CD14-positive monocyte (primary cell): ENCODE measurements at regions not wholly inside any gene's neighbourhood (a gene's known extent, or its start where the extent isn't known, plus 50 kb on each side); places are given as distances from the start of the nearest gene placed in this dataset.

ENCODE experiments used
- DNase-seq, 3 donors: peaks; one replicate each; pipeline ENCODE4 v3.0.0-alpha.2; 2011 to 2022
- H2AFZ ChIP-seq: 2 replicates; pipeline ENCODE4 v1.6.0; 2012; ENCODE audit warnings: mild to moderate bottlenecking, low read depth, low read length, inconsistent platforms; ENCODE audit not compliant: insufficient read depth, poor library complexity, severe bottlenecking
- H3K27ac ChIP-seq, 2 donors: 1 replicate in 1 of 2; 2 replicates in 1 of 2; pipeline ENCODE4 v1.5.1; 2012 to 2013; ENCODE audit warnings: low read length in 2 of 2, control low read depth in 1 of 2, inconsistent platforms in 1 of 2, low read depth in 1 of 2, mild to moderate bottlenecking in 1 of 2
- H3K27me3 ChIP-seq, 2 donors: one replicate each; pipeline versions ENCODE4 v1.6.0 to v1.6.1; 2011 to 2013; ENCODE audit warnings: low read length in 2 of 2; ENCODE audit not compliant: control insufficient read depth in 2 of 2, insufficient read depth in 2 of 2
- H3K36me3 ChIP-seq, 2 donors: replicated peaks in 1 of 2; 1 replicate in 1 of 2; 2 replicates in 1 of 2; pipeline versions ENCODE4 v1.5.1 to v1.6.1; 2012 to 2013; ENCODE audit warnings: low read length in 2 of 2, control low read depth in 1 of 2, inconsistent platforms in 1 of 2, mild to moderate bottlenecking in 1 of 2; ENCODE audit not compliant: insufficient read depth in 2 of 2, control insufficient read depth in 1 of 2
- H3K4me1 ChIP-seq, 2 donors: 1 replicate in 1 of 2; 2 replicates in 1 of 2; pipeline versions ENCODE4 v1.5.1 to v1.6.1; 2012 to 2013; ENCODE audit warnings: low read length in 2 of 2, control low read depth in 1 of 2, inconsistent platforms in 1 of 2, mild to moderate bottlenecking in 1 of 2, moderate library complexity in 1 of 2; ENCODE audit not compliant: insufficient read depth in 2 of 2, control insufficient read depth in 1 of 2
- H3K4me2 ChIP-seq: replicated peaks from 2 replicates; pipeline ENCODE3; 2012; ENCODE audit warnings: low read length, moderate library complexity, mild to moderate bottlenecking; ENCODE audit not compliant: poor library complexity, severe bottlenecking; ENCODE audit errors: extremely low read depth
- H3K4me3 ChIP-seq, 3 experiments: fragments of 200-600 bp in 1 of 3; sonication (generic) in 1 of 3; replicated peaks in 1 of 3; 1 replicate in 2 of 3; 2 replicates in 1 of 3; pipeline ENCODE4 v1.5.1; 2011 to 2013; ENCODE audit warnings: low read length in 3 of 3, mild to moderate bottlenecking in 3 of 3, control low read depth in 2 of 3, low read depth in 2 of 3, inconsistent platforms in 1 of 3, moderate library complexity in 1 of 3
- H3K79me2 ChIP-seq: 2 replicates; pipeline ENCODE4 v1.6.0; 2012; ENCODE audit warnings: mild to moderate bottlenecking, control low read depth, inconsistent platforms, low read length, moderate library complexity; ENCODE audit not compliant: insufficient read depth
- H3K9ac ChIP-seq: 2 replicates; pipeline ENCODE4 v1.6.0; 2017; ENCODE audit warnings: low read length, mild to moderate bottlenecking; ENCODE audit not compliant: insufficient read depth, poor library complexity, severe bottlenecking
- H3K9me3 ChIP-seq, 2 donors: replicated peaks in 1 of 2; 1 replicate in 1 of 2; 2 replicates in 1 of 2; pipeline versions ENCODE4 v1.5.1 to v1.6.1; 2012 to 2013; ENCODE audit warnings: low read length in 2 of 2, control low read depth in 1 of 2; ENCODE audit not compliant: control insufficient read depth in 1 of 2, insufficient read depth in 1 of 2
- H4K20me1 ChIP-seq: 2 replicates; pipeline ENCODE4 v1.6.0; 2012; ENCODE audit warnings: mild to moderate bottlenecking, low read length, control low read depth, moderate library complexity; ENCODE audit not compliant: insufficient read depth
- H3K27ac Mint-ChIP-seq, 7 donors: one replicate each; pipeline ENCODE4 v1.8.0; 2020; ENCODE audit warnings: mild to moderate bottlenecking in 7 of 7, mixed read lengths in 7 of 7, moderate library complexity in 6 of 7, inconsistent platforms in 2 of 7
- H3K27me3 Mint-ChIP-seq, 3 donors: one replicate each; pipeline ENCODE4 v1.8.0; 2021 to 2022; ENCODE audit warnings: low read depth in 3 of 3, mild to moderate bottlenecking in 3 of 3, mixed read lengths in 3 of 3, moderate library complexity in 3 of 3, inconsistent platforms in 1 of 3
- H3K36me3 Mint-ChIP-seq, 2 donors: one replicate each; pipeline ENCODE4 v1.8.0; 2020; ENCODE audit warnings: mixed read lengths in 2 of 2, inconsistent platforms in 1 of 2, mild to moderate bottlenecking in 1 of 2
- H3K4me1 Mint-ChIP-seq: one replicate; pipeline ENCODE4 v1.8.0; 2020; ENCODE audit warnings: mild to moderate bottlenecking, mixed read lengths
- H3K4me3 Mint-ChIP-seq, 2 donors: one replicate each; pipeline ENCODE4 v1.8.0; 2020; ENCODE audit warnings: mild to moderate bottlenecking in 2 of 2, mixed read lengths in 2 of 2, moderate library complexity in 1 of 2
- H3K9me3 Mint-ChIP-seq, 7 donors: one replicate each; pipeline ENCODE4 v1.8.0; 2020 to 2022; ENCODE audit warnings: mixed read lengths in 7 of 7, mild to moderate bottlenecking in 6 of 7, moderate library complexity in 6 of 7, inconsistent platforms in 2 of 7
- CTCF ChIP-seq: fragments of 200-600 bp; IDR thresholded peaks from one replicate; pipeline ENCODE4 v1.8.0; 2022; ENCODE audit warnings: antibody characterized with exemption, mild to moderate bottlenecking
- WGBS: methylation state at CpG from one replicate; pipeline ENCODE4 v1.1.5; 2013; ENCODE audit warnings: missing lambda C conversion rate; ENCODE audit not compliant: insufficient coverage; 5-methylcytosine and 5-hydroxymethylcytosine counted together
- intact Hi-C, 2 donors: fragments of 100-400 bp; cut with micrococcal nuclease; formaldehyde crosslinking; loops; one replicate each; pipeline versions ENCODE4 v1.15.0 to v1.15.1; 2023

GRCh38 chr3:34174740-34175139, 376.3 kb downstream of the PDCD6IP start:
- Mint-ChIP-seq H3K4me1 (no peaks in the 10 kb centered on the region), H3K4me3 (no peak overlapping the region), H3K27me3 (peaks cover 1 to 5% (median 2%) of the 10 kb centered on the region in 3 donors), H3K9me3 (peaks cover 0 to 18% (median 6%) of the 10 kb centered on the region in 7 donors), H3K36me3 (no peaks in the 10 kb centered on the region), H3K27ac (no peak overlapping the region)
- Histone ChIP-seq H3K36me3 (no peaks in the 10 kb centered on the region), H3K27ac (no peak overlapping the region), H3K4me2 (no peak overlapping the region), H4K20me1 (no peaks in the 10 kb centered on the region), H3K4me3 (no peak overlapping the region), H3K9me3 (no peaks in the 10 kb centered on the region), H3K4me1 (no peaks in the 10 kb centered on the region), H3K79me2 (no peaks in the 10 kb centered on the region), H3K9ac (no peak overlapping the region), H2AFZ (no peak overlapping the region), H3K27me3 (no peaks in the 10 kb centered on the region)
- intact Hi-C loops, result no loop called here
- no peak for DNase-seq
- no peak for TF ChIP-seq CTCF

GRCh38 chr3:34175636-34176176, 377.3 kb downstream of the PDCD6IP start:
- H4K20me1 ChIP-seq, result no peaks in the 10 kb centered on the region
- intact Hi-C loops, result no loop called here
- H3K4me1 ChIP-seq, result no peaks in the 10 kb centered on the region
- H3K36me3 ChIP-seq, result no peaks in the 10 kb centered on the region
- H3K27me3 ChIP-seq, result no peaks in the 10 kb centered on the region
- DNase-seq, result no peak
- no peak for TF ChIP-seq CTCF
- no peak overlapping the region for H3K9ac ChIP-seq
- H3K9me3 ChIP-seq, result no peaks in the 10 kb centered on the region
- H3K27ac ChIP-seq, result no peak overlapping the region
- H3K4me3 Mint-ChIP-seq, result no peak overlapping the region
- H3K4me2 ChIP-seq, result no peak overlapping the region
- no peaks in the 10 kb centered on the region for H3K79me2 ChIP-seq
- no peak overlapping the region for H2AFZ ChIP-seq
- peaks cover 0 to 18% (median 6%) of the 10 kb centered on the region in 7 donors for H3K9me3 Mint-ChIP-seq
- H3K27ac Mint-ChIP-seq, result no peak overlapping the region
- WGBS, result 83% methylated on average over 1 of the region's 2 CpGs
- no peak overlapping the region for H3K4me3 ChIP-seq
- peaks cover 1 to 5% (median 2%) of the 10 kb centered on the region in 3 donors for H3K27me3 Mint-ChIP-seq
- no peaks in the 10 kb centered on the region for H3K4me1 Mint-ChIP-seq
- no peaks in the 10 kb centered on the region for H3K36me3 Mint-ChIP-seq
